Ovary (tissue), 7 donors: ENCODE measurements at regions not wholly inside any gene's neighbourhood (a gene's known extent, or its start where the extent isn't known, plus 50 kb on each side); places are given as distances from the start of the nearest gene placed in this dataset.

Experiments used
- DNase-seq, 5 donors: peaks; one replicate each; pipeline ENCODE4 v3.0.0-alpha.2; 2019 to 2020
- H3K27ac ChIP-seq, 2 donors: fragments of 200-600 bp; one replicate each; pipeline versions ENCODE4 v1.5.1 to v1.8.0; 2019 to 2022
- H3K27me3 ChIP-seq: fragments of 200-600 bp; one replicate; pipeline ENCODE4 v1.8.0; 2022
- H3K36me3 ChIP-seq: fragments of 200-600 bp; sonication (generic); one replicate; pipeline ENCODE4 v1.5.1; 2019
- H3K4me1 ChIP-seq: one replicate; pipeline ENCODE4 v1.8.1; 2013; ENCODE audit warnings: mild to moderate bottlenecking, moderate library complexity; ENCODE audit not compliant: insufficient read depth
- H3K4me3 ChIP-seq: fragments of 200-600 bp; sonication (generic); one replicate; pipeline ENCODE4 v1.5.1; 2017
- H3K9me3 ChIP-seq, 2 donors: fragments of 200-600 bp in 1 of 2; sonication (generic) in 1 of 2; one replicate each; pipeline versions ENCODE4 v1.5.1 to v1.8.1; 2013 to 2019; ENCODE audit warnings: mild to moderate bottlenecking in 1 of 2, moderate library complexity in 1 of 2
- EP300 ChIP-seq: sonication (generic); formaldehyde crosslinking; IDR thresholded peaks from one replicate; pipeline ENCODE4 v1.6.1; 2017; ENCODE audit warnings: antibody characterized with exemption
- POLR2A ChIP-seq: fragments of 450-650 bp; IDR thresholded peaks from one replicate; pipeline ENCODE4 v1.6.1; 2017; ENCODE audit warnings: antibody characterized with exemption, mild to moderate bottlenecking, moderate library complexity
- WGBS, 3 donors: extraction: QIAGEN DNeasy Blood & Tissue Kit in 1 of 3; methylation state at CpG; one replicate each; pipeline versions ENCODE4 v1.1.5 to v1.1.7; 2013 to 2017; 5-methylcytosine and 5-hydroxymethylcytosine counted together
- intact Hi-C, 4 donors: fragments of 100-400 bp; cut with DNase I; formaldehyde crosslinking; loops; one replicate each; pipeline versions ENCODE4 v1.11.0 to v1.15.1; 2022 to 2023
- TF ChIP-seq, protein P1 (sequence below), 3 donors: fragments of 450-650 bp in 2 of 3; fragments of 200-600 bp in 1 of 3; IDR thresholded peaks; one replicate each; pipeline versions ENCODE4 v1.5.1 to v1.8.0; 2016 to 2022; ENCODE audit warnings: antibody characterized with exemption in 3 of 3, mild to moderate bottlenecking in 1 of 3
- donor health status: DM: no; HTN: no; CAD: no; lungs with moderate emphysema.
- donor health status: DM: no; HTN: no; CAD: no.
- donor health status: Bipolar disorder and iron deficiency.
- donor health status: DM: no; HTN: no; CAD: no.
- donor health status: DM: yes; HTN: yes; CAD: no.

- no peaks in the 10 kb centered on the region for H3K27me3 ChIP-seq
- H3K9me3 ChIP-seq: no peaks in the 10 kb centered on the region
- TF ChIP-seq EP300: no peak
- TF ChIP-seq POLR2A: no peak
- TF ChIP-seq, protein P1, sequence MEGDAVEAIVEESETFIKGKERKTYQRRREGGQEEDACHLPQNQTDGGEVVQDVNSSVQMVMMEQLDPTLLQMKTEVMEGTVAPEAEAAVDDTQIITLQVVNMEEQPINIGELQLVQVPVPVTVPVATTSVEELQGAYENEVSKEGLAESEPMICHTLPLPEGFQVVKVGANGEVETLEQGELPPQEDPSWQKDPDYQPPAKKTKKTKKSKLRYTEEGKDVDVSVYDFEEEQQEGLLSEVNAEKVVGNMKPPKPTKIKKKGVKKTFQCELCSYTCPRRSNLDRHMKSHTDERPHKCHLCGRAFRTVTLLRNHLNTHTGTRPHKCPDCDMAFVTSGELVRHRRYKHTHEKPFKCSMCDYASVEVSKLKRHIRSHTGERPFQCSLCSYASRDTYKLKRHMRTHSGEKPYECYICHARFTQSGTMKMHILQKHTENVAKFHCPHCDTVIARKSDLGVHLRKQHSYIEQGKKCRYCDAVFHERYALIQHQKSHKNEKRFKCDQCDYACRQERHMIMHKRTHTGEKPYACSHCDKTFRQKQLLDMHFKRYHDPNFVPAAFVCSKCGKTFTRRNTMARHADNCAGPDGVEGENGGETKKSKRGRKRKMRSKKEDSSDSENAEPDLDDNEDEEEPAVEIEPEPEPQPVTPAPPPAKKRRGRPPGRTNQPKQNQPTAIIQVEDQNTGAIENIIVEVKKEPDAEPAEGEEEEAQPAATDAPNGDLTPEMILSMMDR (IDR thresholded peaks at IDR 0.05): no peak
- no peak for DNase-seq
- peaks cover 6% of the 10 kb centered on the region for H3K4me1 ChIP-seq
- no peak overlapping the region for H3K27ac ChIP-seq
- WGBS, 3 donors: 10 to 27% (median 13%) methylated on average over 4 of the region's 4 CpGs
- no peak overlapping the region for H3K4me3 ChIP-seq
- H3K36me3 ChIP-seq: no peaks in the 10 kb centered on the region
- intact Hi-C loops: no loop called here
Observed at GRCh38 chr12:92027701-92028440, 117.8 kb downstream of the BTG1 start.

- Histone ChIP-seq H3K27me3 (no peaks in the 10 kb centered on the region), H3K27ac (no peak overlapping the region), H3K4me3 (no peak overlapping the region), H3K4me1 (peaks cover 6% of the 10 kb centered on the region), H3K36me3 (no peaks in the 10 kb centered on the region), H3K9me3 (no peaks in the 10 kb centered on the region)
- TF ChIP-seq, protein P1 (IDR thresholded peaks at IDR 0.05): no peak
- DNase-seq: no peak
- 53 to 63% (median 56%) methylated on average over 2 of the region's 2 CpGs for WGBS, 3 donors
- intact Hi-C loops: no loop called here
Observed at GRCh38 chr12:92027243-92027642, 118.4 kb downstream of the BTG1 start.

DNA sequence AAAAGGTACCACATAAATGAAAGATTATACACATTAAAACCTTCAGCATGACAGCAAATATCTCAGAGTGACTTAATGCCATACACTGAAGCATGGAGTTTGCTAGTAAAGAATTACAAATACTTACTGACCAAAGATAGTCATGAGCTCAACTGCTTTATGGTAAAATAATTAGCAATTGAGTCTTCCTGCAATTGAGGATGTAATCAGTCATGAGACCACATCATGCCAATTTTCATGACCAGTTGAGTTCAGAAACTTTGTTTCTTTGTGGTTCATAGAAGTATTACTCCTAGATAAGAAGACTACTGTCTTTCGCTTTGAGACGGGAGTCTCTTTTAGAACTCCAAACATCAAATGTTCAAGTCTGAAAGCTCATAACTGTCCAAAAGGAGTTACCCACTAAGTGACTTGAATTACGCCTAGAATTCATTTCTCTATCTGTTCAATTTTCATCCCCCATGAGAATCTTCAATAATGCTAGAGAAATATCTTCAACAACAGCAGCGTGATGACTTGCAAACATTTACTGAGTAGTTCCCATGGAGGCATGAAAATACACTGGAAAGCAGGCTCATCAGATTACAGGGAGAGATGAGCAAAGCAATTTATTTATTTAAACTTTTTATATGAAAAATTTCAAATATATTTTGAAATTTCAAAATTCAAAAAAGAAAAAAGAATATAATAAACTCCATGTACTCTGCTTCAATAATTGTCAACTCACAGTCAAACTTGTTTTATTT lies 120.0 kb downstream of the BTG1 start:
- intact Hi-C loops: no loop called here
- Histone ChIP-seq H3K27ac (no peak overlapping the region), H3K9me3 (no peaks in the 10 kb centered on the region), H3K4me1 (peaks cover 6% of the 10 kb centered on the region), H3K4me3 (no peak overlapping the region), H3K27me3 (no peaks in the 10 kb centered on the region), H3K36me3 (no peaks in the 10 kb centered on the region)
- 91 to 93% (median 92%) methylated on average over 4 of the region's 4 CpGs for WGBS, 3 donors
- TF ChIP-seq EP300 (no peak), POLR2A (no peak)
- TF ChIP-seq, protein P1 (IDR thresholded peaks at IDR 0.05): no peak
- DNase-seq: no peak

GRCh38 chr12:92022093-92022492 lies 123.6 kb downstream of the BTG1 start:
- WGBS, 3 donors: 93 to 98% (median 97%) methylated on average over 1 of the region's 1 CpG
- intact Hi-C loops: no loop called here
- no peak for DNase-seq

More at GRCh38 chr12:92022093-92022492, 123.6 kb downstream of the BTG1 start:
- H3K4me1 ChIP-seq: no peaks in the 10 kb centered on the region
- no peaks in the 10 kb centered on the region for H3K9me3 ChIP-seq
- no peak overlapping the region for H3K27ac ChIP-seq
- no peaks in the 10 kb centered on the region for H3K27me3 ChIP-seq
- H3K4me3 ChIP-seq: no peak overlapping the region
- no peaks in the 10 kb centered on the region for H3K36me3 ChIP-seq
- TF ChIP-seq, protein P1 (IDR thresholded peaks at IDR 0.05): no peak
- TF ChIP-seq EP300: no peak
- no peak for TF ChIP-seq POLR2A
